H9 (cell line): ENCODE measurements at regions not wholly inside any gene's neighbourhood (a gene's known extent, or its start where the extent isn't known, plus 50 kb on each side); places are given as distances from the start of the nearest gene placed in this dataset.

Source experiments
- DNase-seq: peaks from one replicate; pipeline ENCODE4 v3.0.0-alpha.2; 2017
- H2AFZ ChIP-seq: one replicate; pipeline ENCODE4 v1.6.1; 2013; ENCODE audit warnings: mild to moderate bottlenecking, low read length, control low read depth, moderate library complexity
- H2AK5ac ChIP-seq: 2 replicates; pipeline ENCODE4 v1.6.1; 2013; ENCODE audit warnings: low read length, control low read depth, mixed read lengths; ENCODE audit not compliant: insufficient read length
- H2BK120ac ChIP-seq: one replicate; pipeline ENCODE4 v1.6.1; 2013; ENCODE audit warnings: low read depth, mild to moderate bottlenecking, low read length, control low read depth, inconsistent platforms; ENCODE audit not compliant: poor library complexity, severe bottlenecking
- H2BK12ac ChIP-seq: 2 replicates; pipeline ENCODE4 v1.6.1; 2013; ENCODE audit warnings: low read length, control low read depth, mixed read lengths, low read depth; ENCODE audit not compliant: insufficient read length
- H2BK15ac ChIP-seq: 2 replicates; pipeline ENCODE4 v1.6.1; 2013; ENCODE audit warnings: low read depth, low read length, control low read depth
- H2BK20ac ChIP-seq: one replicate; pipeline ENCODE4 v1.6.1; 2013; ENCODE audit warnings: low read depth, mild to moderate bottlenecking, low read length, control low read depth, inconsistent platforms; ENCODE audit not compliant: poor library complexity, severe bottlenecking
- H2BK5ac ChIP-seq: 2 replicates; pipeline ENCODE4 v1.6.1; 2013; ENCODE audit warnings: low read length, control low read depth, mixed read lengths; ENCODE audit not compliant: insufficient read length
- H3K14ac ChIP-seq: 2 replicates; pipeline ENCODE4 v1.6.1; 2013; ENCODE audit warnings: low read length, control low read depth; ENCODE audit not compliant: insufficient read depth
- H3K18ac ChIP-seq: 2 replicates; pipeline ENCODE4 v1.6.1; 2013; ENCODE audit warnings: low read depth, mild to moderate bottlenecking, mixed read lengths, low read length, control low read depth; ENCODE audit not compliant: insufficient read length
- H3K23ac ChIP-seq: 2 replicates; pipeline ENCODE4 v1.6.1; 2013; ENCODE audit warnings: low read length, control low read depth, mixed read lengths, low read depth; ENCODE audit not compliant: insufficient read length
- H3K23me2 ChIP-seq: 2 replicates; pipeline ENCODE4 v1.6.1; 2013; ENCODE audit warnings: low read depth, mild to moderate bottlenecking, mixed read lengths, low read length, control low read depth; ENCODE audit not compliant: insufficient read length, poor library complexity, severe bottlenecking
- H3K27ac ChIP-seq: 2 replicates; pipeline ENCODE4 v1.5.1; 2013; ENCODE audit warnings: low read length, control low read depth, mixed read lengths, low read depth; ENCODE audit not compliant: insufficient read length
- H3K27me3 ChIP-seq: 2 replicates; pipeline ENCODE4 v1.6.1; 2013; ENCODE audit warnings: low read length, control low read depth, inconsistent platforms; ENCODE audit not compliant: insufficient read depth
- H3K4ac ChIP-seq: 2 replicates; pipeline ENCODE4 v1.6.1; 2013; ENCODE audit warnings: low read depth, mild to moderate bottlenecking, control low read depth, inconsistent platforms, low read length, moderate library complexity
- H3K4me1 ChIP-seq: 2 replicates; pipeline ENCODE4 v1.6.1; 2013; ENCODE audit warnings: low read length, control low read depth, inconsistent platforms; ENCODE audit not compliant: insufficient read depth
- H3K4me2 ChIP-seq: 2 replicates; pipeline ENCODE4 v1.6.1; 2013; ENCODE audit warnings: low read length, control low read depth, mixed read lengths; ENCODE audit not compliant: insufficient read length, insufficient read depth
- H3K56ac ChIP-seq: 2 replicates; pipeline ENCODE4 v1.6.1; 2013; ENCODE audit warnings: low read depth, mild to moderate bottlenecking, mixed read lengths, low read length, control low read depth; ENCODE audit not compliant: insufficient read length
- H3K79me1 ChIP-seq: 2 replicates; pipeline ENCODE4 v1.6.1; 2013; ENCODE audit warnings: low read depth, mild to moderate bottlenecking, moderate library complexity, low read length, control low read depth, inconsistent platforms; ENCODE audit not compliant: insufficient read depth, poor library complexity, severe bottlenecking
- H3K79me2 ChIP-seq: 2 replicates; pipeline ENCODE4 v1.6.1; 2013; ENCODE audit warnings: low read length, control low read depth, inconsistent platforms; ENCODE audit not compliant: insufficient read depth
- H3K9ac ChIP-seq: 2 replicates; pipeline ENCODE4 v1.6.1; 2013; ENCODE audit warnings: low read length, control low read depth, mixed read lengths; ENCODE audit not compliant: insufficient read length; ENCODE audit errors: extremely low read depth
- H3K9me3 ChIP-seq: one replicate; pipeline ENCODE4 v1.6.1; 2013; ENCODE audit warnings: low read depth, low read length, inconsistent platforms; ENCODE audit not compliant: control insufficient read depth
- H3T11ph ChIP-seq: one replicate; pipeline ENCODE4 v1.6.1; 2013; ENCODE audit warnings: mild to moderate bottlenecking, low read length, control low read depth, inconsistent platforms
- H4K20me1 ChIP-seq: one replicate; pipeline ENCODE4 v1.6.1; 2013; ENCODE audit not compliant: control insufficient read depth, insufficient read length, insufficient read depth
- H4K5ac ChIP-seq: 2 replicates; pipeline ENCODE4 v1.6.1; 2013; ENCODE audit warnings: low read depth, mild to moderate bottlenecking, mixed read lengths, low read length, control low read depth; ENCODE audit not compliant: insufficient read length
- H4K8ac ChIP-seq: replicated peaks from 2 replicates; pipeline ENCODE4 v1.6.1; 2013; ENCODE audit warnings: low read length, control low read depth, mixed read lengths, low read depth; ENCODE audit not compliant: insufficient read length
- H4K91ac ChIP-seq: 2 replicates; pipeline ENCODE4 v1.6.1; 2013; ENCODE audit warnings: low read depth, mild to moderate bottlenecking, moderate library complexity, mixed read lengths, low read length, control low read depth; ENCODE audit not compliant: insufficient read length
- H3K27ac Mint-ChIP-seq, 3 experiments: 2 replicates in 2 of 3; 3 replicates in 1 of 3; pipeline ENCODE4 v1.8.0; 2020 to 2021; ENCODE audit warnings: mixed read lengths in 3 of 3, mild to moderate bottlenecking in 1 of 3, moderate library complexity in 1 of 3
- H3K27me3 Mint-ChIP-seq: 2 replicates; pipeline ENCODE4 v1.8.0; 2021; ENCODE audit warnings: low read depth, mild to moderate bottlenecking, moderate library complexity, mixed read lengths
- H3K36me3 Mint-ChIP-seq, 3 experiments: 2 replicates in 2 of 3; 3 replicates in 1 of 3; pipeline ENCODE4 v1.8.0; 2020 to 2021; ENCODE audit warnings: low read depth in 3 of 3, mixed read lengths in 3 of 3; ENCODE audit not compliant: insufficient read depth in 1 of 3
- H3K4me1 Mint-ChIP-seq, 2 experiments: 2 replicates each; pipeline ENCODE4 v1.8.0; 2020; ENCODE audit warnings: mixed read lengths in 2 of 2
- H3K4me3 Mint-ChIP-seq, 2 experiments: 2 replicates in 1 of 2; 3 replicates in 1 of 2; pipeline ENCODE4 v1.8.0; 2020 to 2021; ENCODE audit warnings: mild to moderate bottlenecking in 2 of 2, mixed read lengths in 2 of 2, moderate library complexity in 1 of 2
- H3K9me3 Mint-ChIP-seq, 2 experiments: 2 replicates in 1 of 2; 3 replicates in 1 of 2; pipeline ENCODE4 v1.8.0; 2020; ENCODE audit warnings: mild to moderate bottlenecking in 2 of 2, mixed read lengths in 2 of 2, moderate library complexity in 1 of 2
- CTCF ChIP-seq: fragments of 200-600 bp; sonication (generic); conservative IDR thresholded peaks from 3 replicates; pipeline ENCODE4 v1.8.0; 2021; ENCODE audit warnings: antibody characterized with exemption, mild to moderate bottlenecking
- WGBS: extraction: QIAGEN DNeasy Blood & Tissue Kit; methylation state at CpG from one replicate; pipeline ENCODE4 v1.1.7; 2013; ENCODE audit warnings: missing lambda C conversion rate, low lambda C conversion rate, mixed read lengths; ENCODE audit not compliant: insufficient read length; ENCODE audit errors: extremely low coverage; 5-methylcytosine and 5-hydroxymethylcytosine counted together

DNA sequence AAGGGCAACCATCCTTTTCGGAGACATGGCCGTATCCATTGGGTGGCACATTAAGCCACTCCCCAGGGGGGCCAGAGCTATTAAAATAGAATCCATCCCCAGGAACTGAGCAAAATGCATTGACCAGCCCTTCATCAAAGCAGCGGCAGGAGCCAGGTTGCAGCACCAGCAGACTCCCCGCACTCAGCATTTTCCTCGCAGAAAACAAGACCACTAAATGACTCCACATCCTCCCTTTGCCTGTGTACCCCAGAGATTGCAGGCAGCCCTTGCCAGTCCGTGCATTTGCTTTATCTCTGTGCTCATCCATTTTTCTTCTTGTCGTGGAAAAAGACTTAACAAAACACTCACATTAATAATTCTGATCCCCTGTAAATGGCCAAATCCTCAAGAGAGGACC lies 144.4 kb upstream of the LARGE1 start:
- no peak overlapping the region for H2AFZ ChIP-seq
- H3K27me3 ChIP-seq: no peaks in the 10 kb centered on the region; the same call in 1 of the 2 replicates
- H4K20me1 ChIP-seq: no peaks in the 10 kb centered on the region
- no CpG with 5 or more reads among the region's 7 CpGs for WGBS
- no peak overlapping the region for H4K8ac ChIP-seq
- H3K4me1 ChIP-seq: no peaks in the 10 kb centered on the region
- no peak for TF ChIP-seq CTCF
- no peak overlapping the region for H3K18ac ChIP-seq
- no peak overlapping the region for H4K91ac ChIP-seq
- H3K79me1 ChIP-seq: no peaks in the 10 kb centered on the region
- no peak overlapping the region for H3T11ph ChIP-seq
- H3K23me2 ChIP-seq: no peaks in the 10 kb centered on the region
- Mint-ChIP-seq H3K27me3 (peaks cover 17% of the 10 kb centered on the region), H3K4me3 (no peak overlapping the region), H3K36me3 (no peaks in the 10 kb centered on the region), H3K27ac (no peak overlapping the region), H3K4me1 (no peaks in the 10 kb centered on the region), H3K9me3 (peaks cover under 1 to 1% of the 10 kb centered on the region in 2 experiments; a peak in 2 of 5 replicates)
- no peak overlapping the region for H2BK120ac ChIP-seq
- H2AK5ac ChIP-seq: no peak overlapping the region
- no peak overlapping the region for H3K14ac ChIP-seq
- no peak overlapping the region for H2BK15ac ChIP-seq
- no peak overlapping the region for H2BK5ac ChIP-seq
- H3K4me2 ChIP-seq: no peak overlapping the region
- no peaks in the 10 kb centered on the region; the same call in 1 of the 2 replicates for H3K79me2 ChIP-seq
- no peak for DNase-seq
- H3K9ac ChIP-seq: no peak overlapping the region
- H2BK12ac ChIP-seq: no peak overlapping the region
- H2BK20ac ChIP-seq: no peak overlapping the region
- no peak overlapping the region for H3K4ac ChIP-seq
- no peak overlapping the region for H3K23ac ChIP-seq
- H3K56ac ChIP-seq: no peak overlapping the region
- no peak overlapping the region for H4K5ac ChIP-seq
- no peak overlapping the region for H3K27ac ChIP-seq
- H3K9me3 ChIP-seq: no peaks in the 10 kb centered on the region
